ENCODE measurements at regions not wholly inside any gene's neighbourhood (a gene's known extent, or its start where the extent isn't known, plus 50 kb on each side); places are given as distances from the start of the nearest gene placed in this dataset.
"Not testable (repeated sequence)": the region's sequence is repeated elsewhere in the genome, so short reads cannot be mapped to it uniquely, and the experiment has no call there.

- DNase-seq, result no peak
These were observed 627.6 kb downstream of the CCDC85A start for GRCh38 chr2:56811401-56811800.

GRCh38 chr2:56812432-56812831, 628.6 kb downstream of the CCDC85A start:
- no peak for DNase-seq

DNA sequence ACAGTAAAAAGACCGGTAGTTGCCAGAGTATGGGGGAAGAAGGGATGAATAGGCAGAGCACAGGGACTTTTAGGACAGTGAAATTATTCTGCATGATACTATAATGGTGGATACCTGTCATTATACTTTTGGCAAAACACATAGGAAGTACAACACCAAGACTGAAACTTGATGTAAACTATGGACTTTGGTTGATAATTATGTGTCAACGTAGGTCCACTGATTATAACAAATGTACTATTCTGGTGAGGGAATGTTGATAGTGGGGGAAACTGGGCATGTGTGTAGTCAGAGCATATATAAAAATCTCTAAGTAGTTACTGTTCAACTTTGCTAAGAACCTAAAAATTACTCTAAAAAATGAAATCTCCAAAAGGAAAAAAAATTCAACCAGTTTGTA, 629.7 kb downstream of the CCDC85A start:
- DNase-seq, result no peak

- no peak for DNase-seq
These were observed 632.9 kb downstream of the CCDC85A start for GRCh38 chr2:56816666-56817065.

DNA sequence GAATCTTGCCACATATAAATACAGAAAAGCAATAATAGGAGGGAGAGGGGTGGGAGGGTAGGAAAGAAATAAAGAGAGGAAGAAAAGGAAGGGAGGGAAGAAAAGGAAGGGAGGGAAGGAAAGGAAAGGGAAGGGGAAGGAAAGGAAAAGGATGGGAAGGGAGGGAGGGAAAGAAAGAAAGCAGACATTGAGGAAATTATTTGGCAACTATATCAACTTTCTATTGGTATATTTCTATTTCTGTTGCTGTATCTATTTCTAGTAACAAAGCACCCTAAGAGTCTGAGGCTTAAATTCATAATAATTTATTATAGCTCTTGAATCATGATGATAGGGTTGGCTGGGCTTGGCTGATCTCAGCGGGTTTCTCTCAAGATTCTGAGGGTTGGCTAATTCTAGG, 648.0 kb downstream of the CCDC85A start:
- DNase-seq, result no peak

DNA sequence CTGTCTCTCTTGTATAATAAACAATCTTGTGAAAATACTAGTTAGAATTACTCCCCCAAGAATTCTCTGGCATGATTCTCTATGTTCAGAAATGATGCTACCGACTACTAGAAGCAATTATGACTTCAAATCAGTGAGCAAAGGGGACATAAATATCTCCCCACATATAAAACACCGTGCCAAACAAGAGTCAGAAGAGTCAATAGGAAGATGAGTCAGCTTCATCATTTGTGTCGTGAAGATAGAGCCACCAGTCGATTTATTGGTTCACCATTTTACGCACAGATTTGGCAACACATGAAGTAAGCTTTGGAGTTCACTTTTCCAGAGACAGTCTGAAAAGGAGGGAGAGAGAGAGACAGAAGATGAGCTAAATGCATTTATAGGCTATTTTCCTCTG, 650.9 kb downstream of the CCDC85A start:
- DNase-seq, result no peak

DNA sequence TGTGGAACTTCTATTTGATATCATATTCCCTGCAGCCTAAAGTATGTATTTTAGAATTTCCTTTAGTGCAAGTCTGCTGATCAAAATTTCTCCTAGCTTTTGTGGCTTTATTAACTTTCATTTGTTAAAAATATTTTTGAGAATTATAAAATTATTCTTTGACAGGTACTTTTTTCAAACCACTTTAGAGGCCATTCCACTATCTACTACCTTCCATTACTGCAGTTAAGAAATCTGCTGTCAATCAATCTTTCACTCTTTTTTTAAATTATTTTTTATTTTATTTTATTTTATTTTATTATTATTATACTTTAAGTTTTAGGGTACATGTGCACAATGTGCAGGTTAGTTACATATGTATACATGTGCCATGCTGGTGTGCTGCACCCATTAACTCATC, 656.2 kb downstream of the CCDC85A start:
- DNase-seq, result not testable (repeated sequence)

DNA sequence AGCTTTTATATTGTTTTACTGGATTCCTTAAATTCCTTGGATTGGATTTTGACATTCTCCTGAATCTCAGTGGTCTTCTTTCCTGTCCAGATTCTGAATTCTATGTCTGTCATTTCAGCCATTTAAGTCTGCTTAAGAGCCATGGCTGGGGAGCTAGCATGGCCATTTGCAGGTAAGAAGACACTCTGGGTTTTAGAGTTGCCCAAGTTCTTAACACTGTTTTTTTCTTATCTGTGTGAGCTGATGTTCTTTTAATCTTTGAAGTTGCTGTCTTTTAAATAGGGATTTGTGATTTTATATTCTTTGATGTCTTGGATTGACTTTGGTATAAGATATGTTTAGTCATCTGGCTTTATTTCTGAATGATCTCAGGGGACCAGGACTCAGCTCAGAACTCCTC, 677.2 kb downstream of the CCDC85A start:
- no peak for DNase-seq

DNA sequence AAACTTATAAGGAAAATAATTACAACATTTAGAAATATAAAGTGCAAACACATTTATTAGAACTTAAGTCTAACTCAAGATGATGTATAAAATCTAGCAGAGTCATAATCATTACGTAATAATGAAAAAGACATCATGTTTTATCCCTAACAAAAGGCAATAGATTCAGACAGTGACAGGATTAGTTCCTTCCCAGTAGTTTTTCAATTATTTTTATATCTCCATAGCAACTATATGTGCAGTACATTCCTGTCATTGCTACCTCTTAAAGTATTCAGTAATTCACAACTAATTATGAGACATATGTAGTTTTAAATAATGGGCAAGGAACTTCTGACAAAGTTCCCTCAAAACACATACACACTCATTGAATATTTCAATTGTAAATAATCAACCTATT, 687.9 kb downstream of the CCDC85A start:
- DNase-seq, result no peak

- DNase-seq, result no peak
These were observed 690.9 kb downstream of the CCDC85A start for GRCh38 chr2:56874717-56875116.

DNA sequence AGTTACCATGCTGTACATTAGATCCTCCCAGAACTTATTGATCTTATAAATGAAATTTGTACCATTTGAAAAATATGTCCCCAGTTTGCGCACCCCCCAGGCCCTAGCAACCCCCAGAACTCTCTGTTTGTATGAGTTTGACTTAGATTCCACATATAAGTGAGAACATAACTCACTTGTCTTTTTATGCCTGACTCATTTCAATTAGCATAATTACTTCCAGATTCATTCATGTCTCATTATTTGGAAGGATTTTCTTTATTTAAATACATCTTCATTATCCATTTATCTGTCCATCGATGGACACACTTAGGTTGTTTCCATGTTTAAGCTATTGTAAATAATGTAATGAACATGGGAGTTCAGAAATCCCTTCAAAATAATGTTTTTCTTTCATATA, 705.9 kb downstream of the CCDC85A start:
- DNase-seq, result no peak

GRCh38 chr2:56892382-56892781, 708.6 kb downstream of the CCDC85A start:
- DNase-seq, result no peak

DNA sequence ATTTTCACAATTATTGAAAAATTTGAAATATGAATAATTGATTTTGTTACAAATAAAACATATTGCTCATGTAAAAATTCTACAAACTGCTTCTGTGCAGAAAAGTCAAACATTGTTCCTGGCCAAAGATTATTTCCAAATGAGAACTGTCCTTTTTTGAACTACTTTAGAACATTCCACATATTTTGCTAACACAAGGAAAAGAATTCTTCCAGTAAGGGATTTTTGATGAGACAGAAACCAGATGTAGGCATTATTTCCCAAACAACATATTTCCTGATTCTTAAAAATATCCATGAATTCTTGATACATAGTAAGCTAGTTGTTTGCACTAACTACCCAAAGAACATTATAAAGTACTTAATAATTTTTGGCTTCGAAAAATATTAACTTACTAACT, 715.2 kb downstream of the CCDC85A start:
- DNase-seq, result no peak

- DNase-seq, result no peak
These were observed 728.7 kb downstream of the CCDC85A start for GRCh38 chr2:56912490-56912889.

GRCh38 chr2:56918790-56919189, 735.0 kb downstream of the CCDC85A start:
- DNase-seq, result no peak

DNA sequence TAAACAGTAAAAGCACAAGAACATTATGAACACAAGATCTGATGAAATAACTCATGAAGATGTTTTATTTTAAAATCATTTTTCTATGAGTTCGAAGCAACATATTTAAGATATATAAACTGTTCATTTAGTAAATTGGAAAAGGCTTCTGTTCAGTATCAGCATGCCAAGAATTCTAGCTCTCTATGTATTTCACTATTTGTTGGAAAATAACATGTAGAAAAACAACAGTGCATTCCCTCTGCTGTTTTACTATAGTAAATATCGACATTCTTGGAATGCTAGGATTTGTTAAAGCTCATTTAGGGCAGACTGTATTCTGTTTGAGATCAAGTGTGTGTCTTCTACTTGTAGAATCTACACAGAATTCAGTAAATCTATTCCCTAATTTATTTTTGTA, 750.2 kb downstream of the CCDC85A start:
- DNase-seq, result no peak

- no peak for DNase-seq
These were observed 751.1 kb downstream of the CCDC85A start for GRCh38 chr2:56934866-56935265.

DNA sequence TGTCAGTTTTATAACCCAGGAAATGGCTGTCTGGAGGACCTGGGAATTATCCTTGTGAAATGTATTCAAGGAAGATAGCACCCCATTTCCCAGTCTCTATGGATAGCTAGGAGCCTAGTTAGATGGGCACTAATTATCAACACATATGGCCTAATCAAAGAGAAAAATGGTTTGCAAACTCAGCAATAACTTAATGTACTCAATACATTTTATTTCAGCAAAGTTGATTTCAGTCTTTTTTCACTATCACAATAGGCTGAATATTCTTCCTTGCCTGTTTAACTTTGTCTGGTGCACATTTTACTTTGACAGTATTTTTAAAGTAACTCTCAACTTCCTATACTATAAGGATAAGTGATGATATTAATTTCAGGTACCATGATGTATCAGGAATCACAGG, 756.3 kb downstream of the CCDC85A start:
- DNase-seq, result no peak

DNA sequence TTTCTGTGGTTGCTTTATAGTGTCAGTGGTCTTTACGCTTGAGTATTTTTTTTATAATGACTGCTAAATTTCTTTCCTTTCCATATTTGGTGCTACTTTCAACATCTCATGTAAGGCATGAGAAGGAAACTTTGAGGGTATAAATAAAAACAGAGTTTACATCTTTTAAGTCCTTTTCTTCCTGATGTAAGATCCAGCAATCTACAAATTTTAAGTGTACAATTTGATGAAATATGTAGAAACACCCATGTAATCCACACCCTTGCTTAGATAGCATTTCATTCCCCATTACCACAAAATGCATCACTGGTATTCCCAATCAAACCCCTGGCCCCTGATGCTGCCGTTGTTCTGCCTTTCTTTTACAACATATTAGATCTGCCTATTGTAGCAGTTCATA, 769.1 kb downstream of the CCDC85A start:
- no peak for DNase-seq

- no peak for DNase-seq
These were observed 776.8 kb downstream of the CCDC85A start for GRCh38 chr2:56960581-56960980.

- DNase-seq, result no peak
These were observed 778.9 kb downstream of the CCDC85A start for GRCh38 chr2:56962673-56963072.

DNA sequence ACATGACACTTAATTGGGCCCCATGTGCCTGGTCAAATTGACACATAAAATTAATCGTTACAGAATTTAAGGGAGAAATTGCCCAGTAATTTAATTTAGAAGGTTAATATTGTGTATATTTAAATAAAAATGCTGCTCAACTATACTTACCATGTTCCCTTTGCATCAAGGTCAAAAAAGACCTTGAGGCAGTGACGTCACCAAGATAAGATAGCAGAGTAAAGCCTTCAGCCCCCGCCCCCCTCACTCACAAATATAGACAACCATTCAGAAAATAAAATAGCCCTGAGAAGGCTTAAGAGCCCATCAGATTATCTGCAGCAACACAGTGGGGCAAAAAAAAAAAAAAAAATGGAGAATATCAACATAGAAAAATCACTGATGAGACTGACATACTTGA, 785.7 kb downstream of the CCDC85A start:
- no peak for DNase-seq

DNA sequence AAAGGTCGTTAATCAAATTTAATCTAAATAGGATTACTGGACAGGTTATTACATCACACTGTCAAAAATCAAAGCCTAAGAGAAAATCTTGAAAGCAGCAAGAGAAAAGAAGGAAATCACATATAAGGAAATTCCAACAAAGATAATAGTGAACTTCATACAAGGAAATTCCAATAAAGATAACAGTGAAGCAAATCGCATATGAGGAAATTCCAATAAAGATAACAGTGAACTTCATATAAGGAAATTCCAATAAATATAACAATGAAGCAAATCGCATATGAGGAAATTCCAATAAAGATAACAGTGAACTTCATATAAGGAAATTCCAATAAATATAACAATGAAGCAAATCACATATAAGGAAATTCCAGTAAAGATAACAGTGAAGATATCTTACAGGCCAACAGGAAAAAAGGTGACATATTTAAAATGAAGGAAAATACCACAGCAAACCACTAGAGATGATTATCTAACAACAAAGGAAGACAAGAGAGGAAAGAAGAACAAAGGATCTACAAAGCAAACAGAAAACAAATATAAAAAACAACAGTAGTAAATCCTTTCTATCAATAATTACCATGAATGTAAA, 787.7 kb downstream of the CCDC85A start:
- DNase-seq, result no peak

GRCh38 chr2:56981554-56981953, 797.8 kb downstream of the CCDC85A start:
- no peak for DNase-seq

GRCh38 chr2:56985609-56986008, 801.8 kb downstream of the CCDC85A start:
- no peak for DNase-seq

GRCh38 chr2:57022496-57022895, 838.7 kb downstream of the CCDC85A start:
- DNase-seq, result no peak

Data from NCI-H1436 treated with DMSO at 0.1 percent for 48 hours (cell line).